ENCODE measurements at regions not wholly inside any gene's neighbourhood (a gene's known extent, or its start where the extent isn't known, plus 50 kb on each side); places are given as distances from the start of the nearest gene placed in this dataset.

GRCh38 chr5:13248253-13248652 lies 696.2 kb downstream of the DNAH5 start:
- H3K36me3 ChIP-seq = no peaks in the 10 kb centered on the region
- no peaks in the 10 kb centered on the region for H3K9me3 ChIP-seq
- no peaks in the 10 kb centered on the region for H3K4me1 ChIP-seq
- TF ChIP-seq CTCF (IDR thresholded peaks at IDR 0.05) = no peak
- no peak overlapping the region for H3K27ac ChIP-seq
- no peak overlapping the region for H3K4me3 ChIP-seq
- no peak for DNase-seq (ENCODE audit: low spot score)
- no peaks in the 10 kb centered on the region for H3K27me3 ChIP-seq

- no peak for DNase-seq (ENCODE audit: low spot score)
- H3K4me1 ChIP-seq = no peaks in the 10 kb centered on the region
- no peaks in the 10 kb centered on the region for H3K27me3 ChIP-seq
- H3K4me3 ChIP-seq = no peak overlapping the region
- TF ChIP-seq CTCF (IDR thresholded peaks at IDR 0.05) = no peak
- no peak overlapping the region for H3K27ac ChIP-seq
- H3K9me3 ChIP-seq = no peaks in the 10 kb centered on the region
- no peaks in the 10 kb centered on the region for H3K36me3 ChIP-seq
Measured at GRCh38 chr5:13246053-13246452, 698.4 kb downstream of the DNAH5 start.

- no peak overlapping the region for H3K27ac ChIP-seq
- H3K4me1 ChIP-seq = no peaks in the 10 kb centered on the region
- no peaks in the 10 kb centered on the region for H3K9me3 ChIP-seq
- DNase-seq (ENCODE audit: low spot score) = no peak
- TF ChIP-seq CTCF (IDR thresholded peaks at IDR 0.05) = no peak
- H3K27me3 ChIP-seq = no peaks in the 10 kb centered on the region
- H3K4me3 ChIP-seq = no peak overlapping the region
- no peaks in the 10 kb centered on the region for H3K36me3 ChIP-seq
Measured at GRCh38 chr5:13244151-13244550, 700.3 kb downstream of the DNAH5 start.

GRCh38 chr5:13227513-13227912 lies 717.0 kb downstream of the DNAH5 start:
- Histone ChIP-seq H3K4me3 (no peak overlapping the region), H3K27ac (no peak overlapping the region), H3K4me1 (no peaks in the 10 kb centered on the region), H3K36me3 (no peaks in the 10 kb centered on the region), H3K27me3 (no peaks in the 10 kb centered on the region), H3K9me3 (peaks cover 0 to 10% of the 10 kb centered on the region in 2 donors)
- no peak for DNase-seq (ENCODE audit: low spot score)
- TF ChIP-seq CTCF (IDR thresholded peaks at IDR 0.05) = no peak

- TF ChIP-seq CTCF (IDR thresholded peaks at IDR 0.05) = no peak
- Histone ChIP-seq H3K27me3 (no peaks in the 10 kb centered on the region), H3K4me1 (no peaks in the 10 kb centered on the region), H3K9me3 (peaks cover 0 to 10% of the 10 kb centered on the region in 2 donors), H3K27ac (no peak overlapping the region), H3K36me3 (no peaks in the 10 kb centered on the region), H3K4me3 (no peak overlapping the region)
- no peak for DNase-seq (ENCODE audit: low spot score)
Measured at GRCh38 chr5:13218518-13218917, 726.0 kb downstream of the DNAH5 start.

GRCh38 chr5:13217636-13218035 lies 726.9 kb downstream of the DNAH5 start:
- TF ChIP-seq CTCF (IDR thresholded peaks at IDR 0.05) = no peak
- Histone ChIP-seq H3K36me3 (no peaks in the 10 kb centered on the region), H3K27me3 (no peaks in the 10 kb centered on the region), H3K4me1 (no peaks in the 10 kb centered on the region), H3K27ac (no peak overlapping the region), H3K9me3 (peaks cover 0 to under 1% of the 10 kb centered on the region in 2 donors), H3K4me3 (no peak overlapping the region)
- no peak for DNase-seq (ENCODE audit: low spot score)
